GM12873 (cell line): ENCODE measurements at regions not wholly inside any gene's neighbourhood (a gene's known extent, or its start where the extent isn't known, plus 50 kb on each side); places are given as distances from the start of the nearest gene placed in this dataset.

Experiments
- TF ChIP-seq, protein P1 (sequence below): IDR thresholded peaks from 2 replicates; pipeline ENCODE4 v1.5.1; 2012; ENCODE audit warnings: low read depth, mild to moderate bottlenecking, moderate library complexity, low read length, control low read depth; ENCODE audit not compliant: insufficient read depth; ENCODE audit errors: missing control alignments

DNA sequence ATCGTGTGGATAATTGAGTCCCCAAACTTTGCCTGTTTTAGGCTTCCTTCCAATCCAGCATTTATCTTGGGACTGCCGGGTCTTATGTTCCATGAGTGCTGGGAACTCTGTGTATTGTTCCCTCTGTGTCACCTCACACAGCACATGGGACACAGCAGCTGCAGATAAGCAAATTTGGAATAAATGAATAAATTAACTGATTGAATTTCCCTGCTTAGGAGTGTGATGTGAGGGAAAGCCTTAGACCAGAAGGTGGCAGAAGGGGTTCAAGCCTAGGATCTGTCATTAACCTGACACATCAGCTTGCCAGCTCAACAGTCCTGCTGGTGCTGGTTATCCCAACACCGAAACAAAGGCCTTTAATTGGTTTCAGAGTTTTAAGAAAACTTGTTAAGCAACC lies 114.3 kb downstream of the OXSM start:
- TF ChIP-seq, protein P1, sequence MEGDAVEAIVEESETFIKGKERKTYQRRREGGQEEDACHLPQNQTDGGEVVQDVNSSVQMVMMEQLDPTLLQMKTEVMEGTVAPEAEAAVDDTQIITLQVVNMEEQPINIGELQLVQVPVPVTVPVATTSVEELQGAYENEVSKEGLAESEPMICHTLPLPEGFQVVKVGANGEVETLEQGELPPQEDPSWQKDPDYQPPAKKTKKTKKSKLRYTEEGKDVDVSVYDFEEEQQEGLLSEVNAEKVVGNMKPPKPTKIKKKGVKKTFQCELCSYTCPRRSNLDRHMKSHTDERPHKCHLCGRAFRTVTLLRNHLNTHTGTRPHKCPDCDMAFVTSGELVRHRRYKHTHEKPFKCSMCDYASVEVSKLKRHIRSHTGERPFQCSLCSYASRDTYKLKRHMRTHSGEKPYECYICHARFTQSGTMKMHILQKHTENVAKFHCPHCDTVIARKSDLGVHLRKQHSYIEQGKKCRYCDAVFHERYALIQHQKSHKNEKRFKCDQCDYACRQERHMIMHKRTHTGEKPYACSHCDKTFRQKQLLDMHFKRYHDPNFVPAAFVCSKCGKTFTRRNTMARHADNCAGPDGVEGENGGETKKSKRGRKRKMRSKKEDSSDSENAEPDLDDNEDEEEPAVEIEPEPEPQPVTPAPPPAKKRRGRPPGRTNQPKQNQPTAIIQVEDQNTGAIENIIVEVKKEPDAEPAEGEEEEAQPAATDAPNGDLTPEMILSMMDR = peak; percentile 11

DNA sequence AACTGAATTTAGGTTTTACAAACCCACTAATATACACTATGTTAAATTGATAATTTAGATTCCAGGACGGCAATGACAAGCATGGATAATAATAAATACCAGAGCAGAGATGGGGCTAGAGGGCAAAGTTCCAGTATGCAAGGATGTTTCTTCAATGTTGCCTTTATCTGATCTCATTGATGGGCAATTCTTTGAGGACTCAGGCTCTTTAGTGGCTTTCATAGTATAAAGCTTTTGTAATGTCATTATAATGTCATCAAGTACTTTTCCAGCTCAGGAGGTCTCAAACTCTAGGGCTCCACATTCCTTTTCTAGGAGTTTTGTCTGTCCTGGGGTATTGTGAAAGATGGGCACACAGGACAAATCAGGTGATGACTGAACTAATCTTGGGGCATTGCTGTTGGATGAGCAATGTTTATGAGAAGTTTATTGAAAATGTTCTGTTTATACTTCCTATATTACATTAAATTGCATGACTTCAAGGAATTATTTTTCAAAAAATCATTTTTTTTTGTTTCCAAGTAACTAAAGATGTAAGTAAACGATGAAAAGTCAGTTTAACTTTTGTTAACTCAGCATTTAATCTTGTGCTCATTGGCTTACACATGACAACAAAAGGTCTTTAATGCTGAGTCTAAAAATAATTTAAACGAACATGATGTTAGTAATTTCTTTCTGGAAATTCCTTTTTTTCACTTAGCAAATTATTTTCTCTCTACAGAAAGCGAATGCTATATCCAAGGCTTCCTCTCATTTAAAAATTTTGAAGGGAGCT lies 116.4 kb downstream of the OXSM start:
- TF ChIP-seq, protein P1 = no peak

DNA sequence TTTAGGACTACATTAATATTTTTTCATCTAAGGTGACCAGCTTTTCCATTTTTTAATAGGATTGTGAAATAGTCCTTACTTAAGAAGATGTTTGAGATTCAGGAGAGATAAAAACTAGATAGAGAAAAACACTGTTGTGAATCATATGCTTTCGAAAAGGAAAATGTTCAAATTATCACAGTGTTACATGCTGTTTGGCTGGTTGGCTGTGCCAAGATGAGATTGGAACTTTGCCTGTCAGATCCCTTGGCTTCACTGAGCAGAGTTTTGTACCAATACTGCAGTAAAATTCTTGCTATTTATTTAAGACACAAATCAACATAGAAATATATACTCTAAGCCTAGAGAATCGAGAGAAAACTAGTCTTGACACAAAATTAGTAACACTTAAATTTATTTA lies 117.2 kb downstream of the OXSM start:
- TF ChIP-seq, protein P1 = no peak

DNA sequence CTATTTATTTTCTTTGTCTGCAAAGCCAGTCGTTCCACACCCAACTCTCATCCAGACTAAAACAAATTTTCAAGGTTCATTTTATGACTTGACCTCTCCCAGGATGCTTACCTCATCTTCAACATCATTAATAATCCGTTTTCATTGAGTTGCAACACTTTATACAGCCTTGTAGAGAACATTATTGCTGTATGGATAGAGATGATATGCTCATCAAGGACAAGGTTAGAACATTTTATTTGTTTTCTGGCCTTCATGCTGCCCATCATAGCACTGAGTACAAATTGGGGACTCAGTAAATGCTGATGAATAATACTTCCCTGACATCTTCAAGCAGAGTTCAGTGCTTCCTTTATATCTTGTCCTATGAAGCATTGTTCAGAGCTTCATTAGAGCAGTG lies 120.2 kb downstream of the OXSM start:
- TF ChIP-seq, protein P1 = no peak

DNA sequence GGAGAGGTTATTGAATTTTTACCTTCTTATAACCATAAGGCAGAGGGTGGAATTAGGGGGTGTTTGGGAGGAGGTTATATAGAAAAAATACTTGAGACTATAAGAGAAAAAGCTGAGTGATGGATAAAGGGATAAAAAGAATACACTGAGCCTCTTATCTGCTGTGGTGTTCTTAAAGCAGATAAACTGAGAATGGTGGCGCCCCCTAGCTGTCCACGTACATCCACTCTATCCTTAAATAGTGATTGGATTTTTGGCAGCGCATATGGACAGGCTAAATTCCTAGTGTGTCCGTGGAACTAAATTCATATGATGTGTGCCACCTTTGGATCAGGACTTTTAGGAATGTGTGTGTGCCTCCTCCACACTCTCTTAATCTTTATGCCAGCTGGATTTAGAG lies 121.1 kb downstream of the OXSM start:
- TF ChIP-seq, protein P1 = peak; percentile 68

DNA sequence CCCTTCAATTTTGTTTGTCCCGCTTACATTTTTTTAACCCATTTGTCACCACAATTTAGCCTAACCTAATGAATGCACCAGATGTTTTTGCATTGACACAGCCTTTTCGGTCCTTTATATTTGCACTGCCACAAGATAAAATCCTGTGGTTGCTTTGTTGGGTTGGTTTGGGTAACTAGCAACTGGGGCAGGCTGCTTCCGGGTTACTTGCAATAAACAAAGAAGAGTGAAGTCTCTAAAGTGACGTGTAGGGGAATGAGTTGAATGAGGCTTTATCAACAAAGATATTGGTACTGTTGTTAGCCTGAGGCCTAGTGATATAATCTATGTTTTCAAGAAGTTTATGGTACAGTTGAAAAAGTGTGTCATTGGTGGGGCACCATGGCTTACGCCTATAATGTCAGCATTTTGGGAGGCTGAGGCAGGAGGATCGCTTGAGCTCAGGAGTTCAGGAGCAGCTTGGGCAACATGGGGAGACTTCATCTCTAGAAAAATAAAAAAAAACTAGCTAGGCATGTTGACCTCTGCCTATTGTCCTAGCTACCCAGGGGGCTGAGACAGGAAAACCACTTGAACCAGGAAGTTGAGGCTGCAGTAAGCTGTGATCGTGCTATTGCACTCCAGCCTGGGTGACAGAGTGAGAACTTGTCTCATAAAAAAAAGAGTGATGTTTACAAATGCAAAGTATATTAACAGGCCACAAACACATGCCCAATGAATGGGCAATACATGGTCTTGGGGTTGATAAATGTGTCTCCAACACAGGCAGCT lies 121.8 kb downstream of the OXSM start:
- TF ChIP-seq, protein P1 = no peak

DNA sequence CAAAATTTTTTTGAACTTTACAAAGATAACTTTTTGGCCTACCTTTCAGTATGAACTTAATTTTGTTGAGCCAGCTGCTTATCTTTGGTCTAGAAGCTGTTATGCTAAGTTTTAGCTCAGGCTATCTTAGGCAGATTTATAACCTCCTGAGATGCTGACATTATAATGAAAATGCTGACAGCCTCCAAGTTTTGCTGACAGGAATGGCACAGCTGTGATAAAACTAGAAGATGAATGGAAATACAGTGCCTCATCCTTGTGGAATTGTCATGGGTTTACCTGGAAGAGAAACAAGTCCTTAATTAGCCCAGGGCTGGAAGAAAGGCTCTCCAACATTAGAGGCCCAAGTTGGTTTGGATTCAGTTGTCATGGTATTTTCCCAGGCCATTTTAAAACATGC lies 123.3 kb downstream of the OXSM start:
- TF ChIP-seq, protein P1 = no peak
